ENCODE measurements at regions not wholly inside any gene's neighbourhood (a gene's known extent, or its start where the extent isn't known, plus 50 kb on each side); places are given as distances from the start of the nearest gene placed in this dataset.
"Not testable (repeated sequence)": the region's sequence is repeated elsewhere in the genome, so short reads cannot be mapped to it uniquely, and the experiment has no call there.

- DNase-seq (ENCODE audit: low read depth), result not testable (repeated sequence)
Measured at GRCh38 chr5:158439204-158439603, 580.3 kb upstream of the CLINT1 start.

GRCh38 chr5:158436271-158437065 lies 577.5 kb upstream of the CLINT1 start:
- DNase-seq (ENCODE audit: low read depth), result no peak

- no peak for DNase-seq (ENCODE audit: low read depth)
Measured at GRCh38 chr5:158435161-158435616, 576.2 kb upstream of the CLINT1 start.

GRCh38 chr5:158434749-158435148 lies 575.8 kb upstream of the CLINT1 start:
- no peak for DNase-seq (ENCODE audit: low read depth)

GRCh38 chr5:158433634-158434033 lies 574.7 kb upstream of the CLINT1 start:
- no peak for DNase-seq (ENCODE audit: low read depth)

GRCh38 chr5:158431369-158432029 lies 572.6 kb upstream of the CLINT1 start:
- DNase-seq (ENCODE audit: low read depth), result no peak

GRCh38 chr5:158430798-158431167 lies 571.8 kb upstream of the CLINT1 start:
- DNase-seq (ENCODE audit: low read depth), result no peak

GRCh38 chr5:158430166-158430797 lies 571.3 kb upstream of the CLINT1 start:
- DNase-seq (ENCODE audit: low read depth), result no peak

GRCh38 chr5:158429564-158429963 lies 570.6 kb upstream of the CLINT1 start:
- DNase-seq (ENCODE audit: low read depth), result no peak

GRCh38 chr5:158423623-158424200 lies 564.8 kb upstream of the CLINT1 start:
- no peak for DNase-seq (ENCODE audit: low read depth)

- no peak for DNase-seq (ENCODE audit: low read depth)
Measured at GRCh38 chr5:158422653-158423515, 563.9 kb upstream of the CLINT1 start.

GRCh38 chr5:158421319-158421718 lies 562.4 kb upstream of the CLINT1 start:
- no peak for DNase-seq (ENCODE audit: low read depth)

- DNase-seq (ENCODE audit: low read depth), result no peak
Measured at GRCh38 chr5:158419186-158419585, 560.2 kb upstream of the CLINT1 start.

GRCh38 chr5:158414780-158415179 lies 555.8 kb upstream of the CLINT1 start:
- DNase-seq (ENCODE audit: low read depth), result no peak

GRCh38 chr5:158414333-158414762 lies 555.4 kb upstream of the CLINT1 start:
- no peak for DNase-seq (ENCODE audit: low read depth)

GRCh38 chr5:158413122-158413680 lies 554.3 kb upstream of the CLINT1 start:
- no peak for DNase-seq (ENCODE audit: low read depth)

- no peak for DNase-seq (ENCODE audit: low read depth)
Measured at GRCh38 chr5:158410976-158411375, 552.0 kb upstream of the CLINT1 start.

GRCh38 chr5:158409507-158409906 lies 550.6 kb upstream of the CLINT1 start:
- no peak for DNase-seq (ENCODE audit: low read depth)

GRCh38 chr5:158407824-158408195 lies 548.9 kb upstream of the CLINT1 start:
- DNase-seq (ENCODE audit: low read depth), result no peak

GRCh38 chr5:158406884-158407823 lies 548.2 kb upstream of the CLINT1 start:
- DNase-seq (ENCODE audit: low read depth), result no peak

All from CMK (cell line).